Esophagus muscularis mucosa (tissue), 3 donors: ENCODE measurements at regions not wholly inside any gene's neighbourhood (a gene's known extent, or its start where the extent isn't known, plus 50 kb on each side); places are given as distances from the start of the nearest gene placed in this dataset.

Experiments
- CTCF ChIP-seq, 3 experiments: fragments of 200-600 bp in 2 of 3; fragments of 450-650 bp in 1 of 3; sonication (generic) in 2 of 3; IDR thresholded peaks; one replicate each; pipeline ENCODE4 v1.5.1; 2017 to 2019; ENCODE audit warnings: antibody characterized with exemption in 3 of 3, mild to moderate bottlenecking in 2 of 3, moderate library complexity in 1 of 3
- POLR2A ChIP-seq: fragments of 450-650 bp; IDR thresholded peaks from one replicate; pipeline ENCODE4 v1.6.1; 2017; ENCODE audit warnings: antibody characterized with exemption, moderate library complexity, mild to moderate bottlenecking, low read depth
- POLR2AphosphoS5 ChIP-seq, 2 donors: sonication (generic); formaldehyde crosslinking; IDR thresholded peaks; one replicate each; pipeline ENCODE4 v1.6.1; 2017; ENCODE audit warnings: antibody characterized with exemption in 2 of 2

GRCh38 chr12:83932011-83932410 is 980.6 kb downstream of the SLC6A15 start:
- TF ChIP-seq POLR2AphosphoS5 (IDR thresholded peaks at IDR 0.05) (no peak), CTCF (IDR thresholded peaks at IDR 0.05) (no peak), POLR2A (no peak)
